Neutrophil (primary cell): ENCODE measurements at regions not wholly inside any gene's neighbourhood (a gene's known extent, or its start where the extent isn't known, plus 50 kb on each side); places are given as distances from the start of the nearest gene placed in this dataset.

Source experiments
- H3K27ac ChIP-seq: fragments of 200-600 bp; sonication (generic); 2 replicates; pipeline ENCODE4 v1.5.1; 2016; ENCODE audit warnings: mild to moderate bottlenecking, moderate library complexity
- H3K27me3 ChIP-seq: fragments of 200-600 bp; sonication (generic); 2 replicates; pipeline ENCODE4 v1.6.0; 2016; ENCODE audit warnings: mild to moderate bottlenecking
- H3K36me3 ChIP-seq: fragments of 200-600 bp; sonication (generic); 2 replicates; pipeline ENCODE4 v1.5.1; 2017
- H3K4me1 ChIP-seq, 2 experiments: fragments of 200-600 bp in 1 of 2; sonication (generic) in 1 of 2; 1 replicate in 1 of 2; 2 replicates in 1 of 2; pipeline versions ENCODE4 v1.5.1 to v1.6.1; 2013 to 2016; ENCODE audit warnings: low read depth in 1 of 2, low read length in 1 of 2, mild to moderate bottlenecking in 1 of 2, moderate library complexity in 1 of 2; ENCODE audit not compliant: control insufficient read depth in 1 of 2, insufficient read depth in 1 of 2
- H3K4me3 ChIP-seq, 2 experiments: fragments of 200-600 bp in 1 of 2; sonication (generic) in 1 of 2; 1 replicate in 1 of 2; 2 replicates in 1 of 2; pipeline ENCODE4 v1.5.1; 2013 to 2016; ENCODE audit warnings: low read depth in 1 of 2, low read length in 1 of 2, mild to moderate bottlenecking in 1 of 2, moderate library complexity in 1 of 2
- H3K9me3 ChIP-seq: fragments of 200-600 bp; sonication (generic); 2 replicates; pipeline ENCODE4 v1.5.1; 2016
- TF ChIP-seq, protein P1 (sequence below): fragments of 200-600 bp; sonication (generic); IDR thresholded peaks from 2 replicates; pipeline ENCODE4 v1.5.1; 2016; ENCODE audit warnings: antibody characterized with exemption

DNA sequence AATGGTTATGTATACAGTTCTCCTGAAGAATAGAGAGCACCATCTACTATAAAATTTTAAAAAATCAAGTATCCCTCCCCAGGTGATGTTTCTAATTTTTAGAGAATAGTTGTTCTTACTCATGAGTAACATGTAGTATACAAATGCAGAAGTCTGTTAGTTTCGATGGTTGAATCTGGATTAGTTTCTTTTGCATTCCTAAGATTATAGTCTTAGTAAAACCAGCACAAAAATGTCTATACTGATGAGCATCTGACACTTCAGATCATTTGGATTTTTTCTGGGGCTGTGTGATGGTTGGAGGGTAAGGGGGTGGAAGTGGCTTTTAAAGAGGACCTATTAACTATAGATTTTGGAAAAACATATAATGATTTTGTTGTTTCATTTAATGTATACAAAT is 167.3 kb upstream of the SGO1 start:
- H3K9me3 ChIP-seq = no peaks in the 10 kb centered on the region
- no peaks in the 10 kb centered on the region for H3K27me3 ChIP-seq
- TF ChIP-seq, protein P1, sequence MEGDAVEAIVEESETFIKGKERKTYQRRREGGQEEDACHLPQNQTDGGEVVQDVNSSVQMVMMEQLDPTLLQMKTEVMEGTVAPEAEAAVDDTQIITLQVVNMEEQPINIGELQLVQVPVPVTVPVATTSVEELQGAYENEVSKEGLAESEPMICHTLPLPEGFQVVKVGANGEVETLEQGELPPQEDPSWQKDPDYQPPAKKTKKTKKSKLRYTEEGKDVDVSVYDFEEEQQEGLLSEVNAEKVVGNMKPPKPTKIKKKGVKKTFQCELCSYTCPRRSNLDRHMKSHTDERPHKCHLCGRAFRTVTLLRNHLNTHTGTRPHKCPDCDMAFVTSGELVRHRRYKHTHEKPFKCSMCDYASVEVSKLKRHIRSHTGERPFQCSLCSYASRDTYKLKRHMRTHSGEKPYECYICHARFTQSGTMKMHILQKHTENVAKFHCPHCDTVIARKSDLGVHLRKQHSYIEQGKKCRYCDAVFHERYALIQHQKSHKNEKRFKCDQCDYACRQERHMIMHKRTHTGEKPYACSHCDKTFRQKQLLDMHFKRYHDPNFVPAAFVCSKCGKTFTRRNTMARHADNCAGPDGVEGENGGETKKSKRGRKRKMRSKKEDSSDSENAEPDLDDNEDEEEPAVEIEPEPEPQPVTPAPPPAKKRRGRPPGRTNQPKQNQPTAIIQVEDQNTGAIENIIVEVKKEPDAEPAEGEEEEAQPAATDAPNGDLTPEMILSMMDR = no peak
- no peak overlapping the region for H3K4me3 ChIP-seq
- H3K36me3 ChIP-seq = no peaks in the 10 kb centered on the region
- H3K27ac ChIP-seq = no peak overlapping the region
- no peaks in the 10 kb centered on the region for H3K4me1 ChIP-seq

DNA sequence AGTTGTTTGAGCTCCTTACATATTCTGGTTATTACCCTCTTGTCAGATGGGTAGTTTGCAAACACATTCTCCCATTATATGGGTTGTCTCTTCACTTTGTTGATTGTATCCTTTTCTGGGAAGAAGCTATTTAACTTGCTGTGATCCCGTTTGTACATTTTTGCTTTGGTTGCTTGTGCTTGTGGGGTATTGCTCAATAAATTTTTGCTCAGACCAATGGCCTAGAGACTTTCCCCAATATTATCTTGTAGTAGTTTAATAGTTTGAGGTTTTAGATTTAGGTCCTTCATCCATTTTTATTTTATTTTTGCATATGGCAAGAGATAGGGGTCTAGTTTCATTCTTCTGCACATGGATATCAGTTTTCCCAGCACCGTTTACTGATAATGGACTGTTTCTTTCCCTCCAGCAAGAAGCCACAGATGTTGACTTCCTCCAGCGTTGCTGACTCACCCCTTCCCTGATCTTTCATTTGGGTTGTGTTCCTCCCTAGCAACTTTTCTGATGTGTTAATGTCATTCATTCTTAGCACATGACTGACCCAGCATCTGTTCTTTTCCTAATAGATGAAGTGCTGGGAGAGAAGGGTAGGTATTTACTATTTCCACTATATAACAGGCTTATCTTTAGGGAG is 166.7 kb upstream of the SGO1 start:
- TF ChIP-seq, protein P1 = no peak
- Histone ChIP-seq H3K4me3 (no peak overlapping the region), H3K27ac (no peak overlapping the region), H3K4me1 (no peaks in the 10 kb centered on the region), H3K27me3 (no peaks in the 10 kb centered on the region), H3K9me3 (no peaks in the 10 kb centered on the region), H3K36me3 (no peaks in the 10 kb centered on the region)

DNA sequence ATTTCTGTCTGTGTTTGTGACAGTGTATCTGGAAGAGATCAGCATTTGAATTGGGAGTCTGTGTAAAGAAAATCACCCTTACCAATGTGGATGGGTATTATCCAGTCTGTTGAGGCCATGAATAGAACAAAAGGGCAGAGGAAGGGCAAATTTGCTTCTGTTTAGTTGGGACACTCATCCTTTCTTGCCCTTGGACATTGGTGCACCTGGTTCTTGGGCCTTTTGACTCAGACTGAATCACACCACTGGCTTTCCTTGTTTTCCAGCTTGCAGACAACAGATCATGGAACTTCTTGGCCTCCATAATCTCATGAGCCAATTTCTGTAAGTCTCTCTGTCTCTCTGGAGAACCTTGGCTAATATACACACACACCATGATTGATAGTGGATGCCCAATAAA is 164.4 kb upstream of the SGO1 start:
- no peaks in the 10 kb centered on the region for H3K9me3 ChIP-seq
- H3K27ac ChIP-seq = no peak overlapping the region
- H3K27me3 ChIP-seq = no peaks in the 10 kb centered on the region
- TF ChIP-seq, protein P1 = no peak
- no peaks in the 10 kb centered on the region for H3K4me1 ChIP-seq
- H3K4me3 ChIP-seq = no peak overlapping the region
- H3K36me3 ChIP-seq = no peaks in the 10 kb centered on the region

GRCh38 chr3:20346916-20347315 is 160.9 kb upstream of the SGO1 start:
- Histone ChIP-seq H3K4me3 (no peak overlapping the region), H3K27me3 (no peaks in the 10 kb centered on the region), H3K27ac (no peak overlapping the region), H3K4me1 (no peaks in the 10 kb centered on the region), H3K9me3 (no peaks in the 10 kb centered on the region), H3K36me3 (no peaks in the 10 kb centered on the region)
- TF ChIP-seq, protein P1 = no peak

DNA sequence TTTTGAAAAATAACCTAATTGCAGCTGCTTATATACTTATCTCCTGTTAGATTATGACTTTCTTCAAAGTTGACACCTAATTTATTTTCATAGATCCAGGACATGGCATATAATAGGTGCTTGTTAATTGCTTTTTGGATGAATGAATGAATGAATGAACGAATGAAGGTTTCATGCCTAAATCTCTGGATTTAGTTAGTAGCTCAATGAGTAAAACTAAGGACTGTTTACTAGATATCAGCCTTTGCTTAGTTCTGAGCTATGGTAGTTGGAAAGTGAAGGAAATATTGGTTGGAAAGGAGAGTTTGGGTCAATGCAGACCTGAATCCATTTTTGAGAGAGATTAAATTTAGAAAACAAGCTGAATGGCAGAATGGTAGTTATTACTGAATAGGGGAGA is 160.4 kb upstream of the SGO1 start:
- Histone ChIP-seq H3K9me3 (no peaks in the 10 kb centered on the region), H3K27me3 (no peaks in the 10 kb centered on the region), H3K4me3 (no peak overlapping the region), H3K27ac (no peak overlapping the region), H3K4me1 (no peaks in the 10 kb centered on the region), H3K36me3 (no peaks in the 10 kb centered on the region)
- TF ChIP-seq, protein P1 = no peak
